ENCODE measurements at regions not wholly inside any gene's neighbourhood (a gene's known extent, or its start where the extent isn't known, plus 50 kb on each side); places are given as distances from the start of the nearest gene placed in this dataset.

- TF ChIP-seq CTCF (conservative IDR thresholded peaks at IDR 0.05; ENCODE audit: low read depth, low read length) (no peak), USF2 (IDR thresholded peaks at IDR 0.05; ENCODE audit: low read depth, low read length) (no peak), MXI1 (IDR thresholded peaks at IDR 0.05; ENCODE audit: borderline replicate concordance, low read depth, low read length) (no peak), FOS (IDR thresholded peaks at IDR 0.05; ENCODE audit: low read depth, low read length) (no peak)
These were observed 1360.1 kb upstream of the CELF2 start for GRCh38 chr10:9657530-9657929.

All from IMR-90 (cell line).